BE2C (cell line): ENCODE measurements at regions not wholly inside any gene's neighbourhood (a gene's known extent, or its start where the extent isn't known, plus 50 kb on each side); places are given as distances from the start of the nearest gene placed in this dataset.

Source experiments
- DNase-seq: peaks from one replicate; pipeline ENCODE4 v3.0.0-alpha.2; 2020
- H3K27me3 ChIP-seq: fragments of 250-450 bp; sonication (Bioruptor Pico); 2 replicates; pipeline ENCODE4 v1.5.1; 2020; ENCODE audit warnings: mild to moderate bottlenecking
- H3K36me3 ChIP-seq: fragments of 250-450 bp; sonication (Bioruptor Pico); 2 replicates; pipeline ENCODE4 v1.5.1; 2020; ENCODE audit warnings: mild to moderate bottlenecking
- H3K4me1 ChIP-seq: fragments of 250-450 bp; sonication (Bioruptor Pico); 2 replicates; pipeline ENCODE4 v1.5.1; 2020
- H3K4me3 ChIP-seq: 2 replicates; pipeline ENCODE4 v1.5.1; 2011; ENCODE audit warnings: low read depth, low read length
- H3K9me3 ChIP-seq: fragments of 250-450 bp; sonication (Bioruptor Pico); 2 replicates; pipeline ENCODE4 v1.5.1; 2020
- CTCF ChIP-seq: IDR thresholded peaks from 2 replicates; pipeline ENCODE4 v1.5.1; 2012; ENCODE audit warnings: mild to moderate bottlenecking, low read depth, low read length

- no peaks in the 10 kb centered on the region for H3K27me3 ChIP-seq
- DNase-seq: no peak
- TF ChIP-seq CTCF: no peak
- no peaks in the 10 kb centered on the region for H3K36me3 ChIP-seq
- no peak overlapping the region for H3K4me3 ChIP-seq
- H3K4me1 ChIP-seq: no peaks in the 10 kb centered on the region
- no peaks in the 10 kb centered on the region for H3K9me3 ChIP-seq
These were observed 273.8 kb upstream of the ESRRG start for GRCh38 chr1:216997069-216997468.

- Histone ChIP-seq H3K4me1 (no peaks in the 10 kb centered on the region), H3K4me3 (no peak overlapping the region), H3K27me3 (peaks cover 3% of the 10 kb centered on the region), H3K9me3 (no peaks in the 10 kb centered on the region), H3K36me3 (no peaks in the 10 kb centered on the region)
- no peak for TF ChIP-seq CTCF
- DNase-seq: no peak
These were observed 261.3 kb upstream of the ESRRG start for GRCh38 chr1:216984536-216984935.

- Histone ChIP-seq H3K4me3 (no peak overlapping the region), H3K27me3 (peaks cover 3% of the 10 kb centered on the region), H3K36me3 (no peaks in the 10 kb centered on the region), H3K9me3 (no peaks in the 10 kb centered on the region), H3K4me1 (no peaks in the 10 kb centered on the region)
- no peak for TF ChIP-seq CTCF
- no peak for DNase-seq
These were observed 260.6 kb upstream of the ESRRG start for GRCh38 chr1:216983823-216984222.

- H3K36me3 ChIP-seq: no peaks in the 10 kb centered on the region
- TF ChIP-seq CTCF: no peak
- H3K9me3 ChIP-seq: no peaks in the 10 kb centered on the region
- no peak for DNase-seq
- no peaks in the 10 kb centered on the region for H3K4me1 ChIP-seq
- no peaks in the 10 kb centered on the region for H3K27me3 ChIP-seq
- no peak overlapping the region for H3K4me3 ChIP-seq
These were observed 238.3 kb upstream of the ESRRG start for GRCh38 chr1:216961516-216961915.

GRCh38 chr1:216960716-216961115 lies 237.5 kb upstream of the ESRRG start:
- no peaks in the 10 kb centered on the region for H3K27me3 ChIP-seq
- TF ChIP-seq CTCF: no peak
- no peak overlapping the region for H3K4me3 ChIP-seq
- H3K4me1 ChIP-seq: no peaks in the 10 kb centered on the region
- DNase-seq: no peak
- no peaks in the 10 kb centered on the region for H3K36me3 ChIP-seq
- H3K9me3 ChIP-seq: no peaks in the 10 kb centered on the region

GRCh38 chr1:216958569-216958968 lies 235.3 kb upstream of the ESRRG start:
- Histone ChIP-seq H3K4me3 (no peak overlapping the region), H3K36me3 (no peaks in the 10 kb centered on the region), H3K9me3 (no peaks in the 10 kb centered on the region), H3K27me3 (no peaks in the 10 kb centered on the region), H3K4me1 (no peaks in the 10 kb centered on the region)
- no peak for TF ChIP-seq CTCF
- no peak for DNase-seq
